ENCODE measurements at regions not wholly inside any gene's neighbourhood (a gene's known extent, or its start where the extent isn't known, plus 50 kb on each side); places are given as distances from the start of the nearest gene placed in this dataset.

DNA sequence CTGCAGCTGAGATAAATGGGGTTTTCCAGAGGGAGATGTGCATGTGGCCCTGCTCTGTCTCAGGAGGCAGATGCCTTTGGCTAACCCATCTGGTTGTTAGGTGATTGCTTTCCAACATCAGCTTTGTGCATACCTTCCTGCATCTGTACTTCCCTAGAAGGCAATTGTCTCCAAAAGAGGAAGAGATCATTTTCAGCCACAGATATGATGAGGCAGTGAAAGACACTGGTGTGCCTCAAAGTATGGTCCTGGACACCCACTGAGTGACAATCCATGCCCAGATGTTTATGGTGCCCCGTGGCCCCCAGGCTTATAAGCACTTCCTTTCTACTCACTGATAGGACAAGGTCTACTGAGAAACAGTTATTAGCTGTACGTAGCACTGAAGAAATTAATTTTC lies 117.5 kb upstream of the NR2F2 start:
- no peak for TF ChIP-seq ZNF274 (IDR thresholded peaks at IDR 0.05; ENCODE audit: low read depth, low read length)
- no peak for TF ChIP-seq YY1 (IDR thresholded peaks at IDR 0.05; ENCODE audit: insufficient read depth, insufficient read length)
- no peak for TF ChIP-seq SUZ12 (IDR thresholded peaks at IDR 0.05; ENCODE audit: extremely low read depth, insufficient read depth, insufficient read length)
